ENCODE measurements at regions not wholly inside any gene's neighbourhood (a gene's known extent, or its start where the extent isn't known, plus 50 kb on each side); places are given as distances from the start of the nearest gene placed in this dataset.
"Not testable (repeated sequence)": the region's sequence is repeated elsewhere in the genome, so short reads cannot be mapped to it uniquely, and the experiment has no call there.

DNA sequence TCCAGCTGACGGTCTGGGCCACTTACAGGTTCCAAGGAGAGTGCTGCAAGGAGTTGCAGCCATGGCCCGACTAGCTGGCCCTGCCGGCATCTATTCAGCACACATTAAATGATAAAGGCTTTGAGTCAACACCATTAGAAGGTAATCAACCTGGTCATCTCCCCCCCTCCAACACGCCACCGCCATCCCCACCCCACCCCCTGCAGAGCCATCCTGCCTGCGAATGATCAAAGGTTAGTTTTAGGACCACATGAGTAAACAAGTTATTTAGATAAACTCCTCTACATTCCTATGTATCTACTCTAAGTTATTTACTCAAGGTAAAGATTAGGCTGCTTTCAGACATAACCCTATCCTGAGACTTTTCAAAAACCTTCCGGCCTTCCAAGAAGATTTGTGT lies 349.3 kb upstream of the SLC39A10 start:
- ATAC-seq (no peak), DNase-seq (ENCODE audit: missing footprints) (peak; percentile 22)
- intact Hi-C loops (cut with DNase I) = no loop called here

DNA sequence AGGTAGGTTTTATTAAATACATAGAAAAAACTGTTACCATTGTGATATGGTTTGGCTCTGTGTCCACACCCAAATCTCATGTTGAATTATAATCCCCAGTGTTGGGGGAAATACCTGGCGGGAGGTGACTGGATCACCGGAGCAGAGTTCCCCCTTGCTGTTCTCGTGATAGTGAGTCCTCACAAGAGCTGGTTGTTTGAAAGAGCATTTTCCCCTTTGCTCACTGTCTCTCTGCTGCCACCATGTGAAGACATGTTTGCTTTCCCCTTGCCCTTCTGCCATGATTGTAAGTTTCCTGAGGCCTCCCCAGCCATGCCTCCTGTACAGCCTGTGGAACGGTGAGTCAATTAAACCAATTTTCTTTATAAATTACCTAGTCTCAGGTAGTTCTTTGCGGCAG lies 352.7 kb upstream of the SLC39A10 start:
- no peak for DNase-seq (ENCODE audit: missing footprints)
- ATAC-seq = no peak
- intact Hi-C loops (cut with DNase I) = no loop called here

GRCh38 chr2:195300631-195301030 lies 356.4 kb upstream of the SLC39A10 start:
- ATAC-seq (no peak), DNase-seq (ENCODE audit: missing footprints) (no peak)
- intact Hi-C loops (cut with DNase I) = no loop called here

GRCh38 chr2:195299600-195299999 lies 357.4 kb upstream of the SLC39A10 start:
- DNase-seq (ENCODE audit: missing footprints) = no peak
- no peak for ATAC-seq
- intact Hi-C loops (cut with DNase I) = no loop called here

DNA sequence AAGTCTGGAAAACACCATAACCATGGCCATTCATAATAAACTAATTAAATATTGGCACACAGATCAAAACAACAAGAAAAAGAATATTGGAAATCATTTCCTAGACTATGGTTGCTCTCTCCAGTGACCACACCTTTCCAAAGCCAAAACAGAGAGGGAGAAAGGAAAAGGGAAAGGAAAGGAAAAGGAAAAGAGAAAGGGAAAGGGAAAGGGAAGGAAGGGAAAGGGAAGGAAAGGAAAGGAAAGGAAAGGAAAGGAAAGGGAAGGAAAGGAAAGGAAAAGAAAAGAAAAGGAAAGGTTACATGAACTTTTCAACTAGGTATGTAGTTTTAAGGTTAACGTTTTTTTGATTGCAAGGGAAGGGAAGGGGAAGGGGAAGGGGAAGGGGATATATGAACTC lies 360.5 kb upstream of the SLC39A10 start:
- DNase-seq (ENCODE audit: missing footprints) (no peak), ATAC-seq (no peak)
- intact Hi-C loops (cut with DNase I) = no loop called here

- ATAC-seq (no peak), DNase-seq (ENCODE audit: missing footprints) (no peak)
- intact Hi-C loops (cut with DNase I) = no loop called here
Measured at GRCh38 chr2:195289081-195289480, 367.9 kb upstream of the SLC39A10 start.

GRCh38 chr2:195279840-195280427 lies 377.1 kb upstream of the SLC39A10 start:
- ATAC-seq (no peak), DNase-seq (ENCODE audit: missing footprints) (no peak)
- intact Hi-C loops (cut with DNase I) = no loop called here

- intact Hi-C loops (cut with DNase I) = no loop called here
- ATAC-seq = no peak
Measured at GRCh38 chr2:195270466-195271039, 386.5 kb upstream of the SLC39A10 start.

DNA sequence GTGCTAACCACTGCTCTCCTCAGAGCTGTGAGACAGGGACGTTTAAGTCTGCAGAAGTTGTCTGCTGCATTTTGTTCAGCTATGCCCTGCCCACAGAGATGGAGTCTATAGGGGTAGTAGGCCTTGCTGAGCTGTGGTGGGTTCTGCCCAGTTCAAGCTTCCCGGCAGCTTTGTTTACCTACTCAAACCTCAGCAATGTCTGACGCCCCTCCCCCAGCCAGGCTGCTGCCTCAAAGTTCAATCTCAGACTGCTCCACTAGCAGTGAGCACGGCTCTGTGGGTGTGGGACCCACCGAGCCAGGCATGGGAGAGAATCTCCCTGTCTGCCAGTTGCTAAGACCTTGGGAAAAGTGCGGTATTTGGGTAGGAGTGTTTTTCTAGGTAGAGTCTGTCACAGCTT lies 387.8 kb upstream of the SLC39A10 start:
- intact Hi-C loops (cut with DNase I) = no loop called here
- no peak for ATAC-seq
- DNase-seq (ENCODE audit: missing footprints) = no peak

More at GRCh38 chr2:195270466-195271039, 386.5 kb upstream of the SLC39A10 start:
- no peak for DNase-seq (ENCODE audit: missing footprints)

DNA sequence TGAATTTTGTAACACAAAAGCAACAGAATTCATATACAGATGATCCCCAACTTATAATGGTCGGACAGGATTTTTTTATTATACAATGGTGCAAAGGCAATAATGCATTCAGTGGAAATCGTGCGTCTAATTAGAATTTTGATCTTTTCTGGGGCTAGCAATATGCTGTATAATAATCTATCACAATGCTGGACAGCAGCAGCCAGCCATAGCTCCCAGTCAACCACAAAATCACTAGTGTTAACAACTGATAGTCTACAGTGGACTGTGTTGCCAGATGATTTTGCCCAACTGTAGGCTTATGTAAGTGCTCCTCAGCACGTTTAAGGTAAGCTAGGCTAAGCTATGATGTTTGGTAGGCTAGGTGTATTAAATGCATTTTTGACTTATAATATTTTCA lies 399.0 kb upstream of the SLC39A10 start:
- no peak for DNase-seq (ENCODE audit: missing footprints)
- no peak for ATAC-seq
- intact Hi-C loops (cut with DNase I) = no loop called here

DNA sequence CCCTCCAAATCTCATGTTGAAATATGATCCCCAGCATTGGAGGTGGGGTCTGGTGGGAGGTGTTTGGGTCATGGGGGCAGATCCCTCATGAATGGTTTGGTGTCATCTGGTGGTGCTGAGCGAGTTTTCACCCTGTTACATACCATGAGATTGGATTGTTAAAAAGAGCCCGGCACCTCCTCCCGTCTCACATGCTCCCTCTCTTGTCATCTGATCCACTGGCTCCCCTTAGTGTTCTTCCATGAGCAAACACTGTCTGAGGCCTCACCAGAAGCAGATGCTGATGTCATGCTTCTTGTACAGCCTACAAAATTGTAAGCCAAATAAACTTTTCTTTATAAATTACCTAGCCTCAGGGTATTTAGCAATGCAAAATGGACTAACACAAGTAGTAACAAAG lies 405.0 kb upstream of the SLC39A10 start:
- DNase-seq (ENCODE audit: missing footprints) = no peak
- intact Hi-C loops (cut with DNase I) = no loop called here
- ATAC-seq = no peak

- no peak for DNase-seq (ENCODE audit: missing footprints)
- ATAC-seq = no peak
- intact Hi-C loops (cut with DNase I) = no loop called here
Measured at GRCh38 chr2:195251214-195251613, 405.8 kb upstream of the SLC39A10 start.

DNA sequence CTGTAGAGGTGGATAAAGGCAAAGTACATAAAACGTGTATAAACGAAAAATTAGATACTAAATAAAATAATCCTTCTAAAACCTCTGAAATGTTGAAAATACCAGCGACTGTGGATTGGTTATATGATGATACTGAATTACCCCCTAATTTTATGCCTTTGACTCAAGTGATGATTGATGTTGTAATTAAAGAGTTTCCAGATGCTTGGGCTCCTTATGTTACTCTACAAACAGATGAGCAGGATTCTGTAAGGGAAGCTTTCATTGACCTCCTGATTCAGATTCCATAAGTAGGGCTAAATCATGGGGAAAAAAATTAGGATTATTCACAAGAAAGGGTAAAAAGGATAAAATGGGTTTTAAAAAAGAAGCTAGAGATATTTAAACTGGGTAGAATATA lies 418.2 kb upstream of the SLC39A10 start:
- ATAC-seq = no peak
- DNase-seq (ENCODE audit: missing footprints) = no peak
- intact Hi-C loops (cut with DNase I) = loop anchor here (2.0 kb wide), 1 partner anchor 48 kb away; no protein-coding TSS in a partner anchor

DNA sequence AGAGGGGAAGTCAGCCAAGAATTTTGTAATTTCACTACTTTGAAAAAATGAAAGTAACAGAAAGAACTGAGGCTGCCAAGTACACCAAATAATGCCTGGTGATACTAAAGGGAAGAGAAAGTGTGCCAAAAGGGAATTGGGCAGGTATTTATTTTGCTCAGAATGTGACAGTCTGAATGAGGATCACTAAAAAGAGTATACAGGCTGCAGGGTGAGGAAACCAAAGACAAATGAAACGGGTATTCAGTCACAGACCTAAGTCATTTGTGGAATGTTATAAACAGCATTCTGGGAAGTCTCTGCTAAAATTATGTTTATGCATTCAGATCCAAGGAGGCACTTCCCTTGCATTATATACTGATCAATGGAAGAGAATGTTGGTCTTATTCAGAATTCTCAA lies 418.6 kb upstream of the SLC39A10 start:
- intact Hi-C loops (cut with DNase I) = loop anchor here (2.0 kb wide), 1 partner anchor 48 kb away; no protein-coding TSS in a partner anchor

DNA sequence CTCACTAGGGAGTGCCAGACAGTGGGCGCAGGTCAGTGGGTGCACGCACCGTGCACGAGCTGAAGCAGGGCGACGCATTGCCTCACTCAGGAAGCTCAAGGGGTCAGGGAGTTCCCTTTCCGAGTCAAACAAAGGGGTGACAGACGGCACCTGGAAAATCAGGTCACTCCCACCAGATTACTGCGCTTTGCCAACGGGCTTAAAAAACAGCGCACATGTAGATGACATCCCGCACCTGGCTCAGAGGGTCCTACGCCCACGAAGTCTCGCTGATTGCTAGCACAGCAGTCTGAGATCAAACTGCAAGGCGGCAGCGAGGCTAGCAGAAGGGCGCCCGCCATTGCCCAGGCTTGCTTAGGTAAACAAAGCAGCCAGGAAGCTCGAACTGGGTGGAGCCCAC lies 428.5 kb upstream of the SLC39A10 start:
- DNase-seq (ENCODE audit: missing footprints); ATAC-seq; intact Hi-C loops (cut with DNase I): not testable (repeated sequence)

More for the DNA sequence above, 418.6 kb upstream of the SLC39A10 start:
- ATAC-seq (no peak), DNase-seq (ENCODE audit: missing footprints) (no peak)

GRCh38 chr2:195214072-195214471 lies 443.0 kb upstream of the SLC39A10 start:
- intact Hi-C loops (cut with DNase I) = no loop called here
- DNase-seq (ENCODE audit: missing footprints) = no peak
- no peak for ATAC-seq

DNA sequence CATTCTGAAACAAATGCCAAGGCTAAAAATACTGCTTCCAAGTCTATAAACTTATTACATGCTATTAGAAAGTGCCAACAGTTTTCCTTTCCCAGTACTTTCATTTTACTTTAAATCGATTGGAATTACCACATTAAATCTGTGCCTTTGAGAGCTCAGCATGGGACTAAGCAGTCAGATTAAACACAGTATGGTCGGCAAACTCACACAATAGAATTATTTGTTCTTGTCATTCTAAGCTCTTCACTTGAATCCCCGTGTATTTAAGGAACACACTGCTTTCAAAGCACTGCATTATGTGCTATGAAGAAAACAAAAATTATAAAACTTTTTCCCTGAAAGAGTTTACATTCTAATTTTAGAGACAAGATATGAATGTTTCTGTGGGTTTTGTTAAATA lies 444.4 kb upstream of the SLC39A10 start:
- no peak for ATAC-seq
- intact Hi-C loops (cut with DNase I) = no loop called here
- DNase-seq (ENCODE audit: missing footprints) = no peak

- intact Hi-C loops (cut with DNase I) = no loop called here
- DNase-seq (ENCODE audit: missing footprints) = no peak
- no peak for ATAC-seq
Measured at GRCh38 chr2:195202163-195202845, 454.7 kb upstream of the SLC39A10 start.

DNA sequence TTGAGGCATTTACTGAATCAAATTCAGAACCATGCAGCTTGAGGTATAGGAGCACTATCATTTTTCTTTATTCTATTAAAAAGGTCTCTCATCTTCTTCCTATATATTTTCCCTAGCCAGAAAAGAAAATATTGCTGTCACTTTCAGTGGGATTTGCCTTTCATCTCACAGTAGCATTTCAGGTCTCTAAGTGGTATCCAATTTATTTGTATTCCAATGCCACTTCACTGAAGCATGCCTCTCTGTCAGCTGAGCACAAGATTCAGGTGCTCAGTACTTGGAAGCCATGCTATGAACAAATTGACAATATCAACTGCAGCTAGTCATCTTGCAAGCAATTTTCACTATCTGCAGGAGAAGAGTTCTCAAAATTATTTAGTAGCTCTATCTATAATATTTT lies 457.2 kb upstream of the SLC39A10 start:
- intact Hi-C loops (cut with DNase I) = no loop called here
- no peak for DNase-seq (ENCODE audit: missing footprints)
- ATAC-seq = no peak

DNA sequence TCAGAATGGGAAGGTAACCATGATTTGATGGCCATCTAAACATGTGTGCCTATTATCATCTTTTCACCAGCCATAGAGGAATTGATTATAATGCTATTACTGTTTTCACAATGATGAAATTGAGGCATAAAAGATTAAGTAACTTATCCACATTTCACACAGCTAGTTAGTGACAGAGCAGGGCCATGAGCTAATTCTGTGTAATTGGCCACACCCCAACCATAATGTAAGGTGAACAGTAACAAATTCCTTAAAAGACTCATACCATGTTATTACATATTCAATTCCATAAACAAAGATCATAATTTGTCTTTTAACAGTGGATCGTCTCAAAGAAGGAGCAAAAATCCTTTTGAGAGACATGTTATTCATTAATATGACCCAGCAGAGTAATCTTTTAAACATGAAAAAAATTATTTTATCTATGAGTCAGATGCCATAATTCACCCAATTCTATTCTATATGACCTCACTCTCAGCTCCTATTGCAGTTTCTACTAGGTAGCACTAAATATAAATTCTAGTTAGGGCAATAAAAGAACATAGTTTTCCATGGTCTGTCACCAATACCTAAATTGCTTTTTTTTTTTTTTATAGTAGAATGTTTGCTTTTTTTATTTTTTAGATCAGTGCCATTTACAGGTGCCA lies 475.8 kb upstream of the SLC39A10 start:
- intact Hi-C loops (cut with DNase I) = no loop called here
- ATAC-seq (no peak), DNase-seq (ENCODE audit: missing footprints) (no peak)

Data from Right ventricle myocardium inferior (tissue), 1 donor.